ENCODE measurements at regions not wholly inside any gene's neighbourhood (a gene's known extent, or its start where the extent isn't known, plus 50 kb on each side); places are given as distances from the start of the nearest gene placed in this dataset.

DNA sequence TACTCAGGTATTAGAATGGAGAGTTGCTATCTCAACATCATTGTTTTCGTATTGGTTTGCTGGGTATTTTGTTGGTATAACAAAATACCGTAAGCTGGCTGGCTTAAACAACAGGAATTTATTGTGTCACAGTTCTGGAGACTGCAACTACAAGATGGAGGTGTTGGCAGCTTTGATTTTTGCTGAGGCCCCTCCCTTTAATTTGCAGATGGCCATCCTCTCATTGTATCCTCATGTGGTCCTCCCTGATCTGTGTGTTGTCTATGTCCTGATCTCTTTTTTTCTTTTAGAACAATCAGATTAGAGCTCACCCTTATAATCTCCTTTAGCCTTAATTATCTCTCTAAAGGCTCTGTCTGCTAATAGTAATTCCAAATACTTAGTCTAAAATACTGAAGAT lies 299.8 kb upstream of the GOLIM4 start:
- no peak overlapping the region for H3K27ac ChIP-seq
- DNase-seq (ENCODE audit: low spot score) (no peak), ATAC-seq (ENCODE audit: insufficient number of reproducible peaks, low FRiP score, low read depth) (no peak)
- no peak for TF ChIP-seq CTCF (IDR thresholded peaks at IDR 0.05)
- H3K9me3 ChIP-seq = no peaks in the 10 kb centered on the region
- no peaks in the 10 kb centered on the region for H3K4me1 ChIP-seq (ENCODE audit: control insufficient read depth in 1 of 2, low read depth in 2 of 2)
- no peak overlapping the region for H3K4me3 ChIP-seq
- no peaks in the 10 kb centered on the region for H3K36me3 ChIP-seq
- H3K27me3 ChIP-seq (replicated peaks; ENCODE audit: insufficient read depth) = no peaks in the 10 kb centered on the region

DNA sequence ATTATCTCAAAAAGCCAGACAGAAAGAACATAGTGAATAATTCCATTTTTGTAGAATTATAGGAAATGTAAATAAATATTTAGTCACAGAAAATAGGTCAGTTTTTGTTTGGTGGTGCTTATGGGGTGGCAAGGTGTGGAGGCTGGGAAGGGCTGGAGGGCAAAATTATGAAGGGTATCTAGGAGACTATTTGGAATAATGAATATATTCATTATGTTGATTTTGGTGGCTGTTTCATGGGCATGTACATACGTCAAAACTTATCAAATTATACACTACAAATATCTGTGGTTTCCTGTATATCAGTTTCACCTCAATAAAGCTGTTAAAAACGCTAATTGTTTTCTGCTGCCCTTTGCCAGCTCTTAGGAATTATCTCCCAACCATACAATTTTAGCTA lies 298.7 kb upstream of the GOLIM4 start:
- H3K27me3 ChIP-seq (replicated peaks; ENCODE audit: insufficient read depth) = no peaks in the 10 kb centered on the region
- no peak for ATAC-seq (ENCODE audit: insufficient number of reproducible peaks, low FRiP score, low read depth)

DNA sequence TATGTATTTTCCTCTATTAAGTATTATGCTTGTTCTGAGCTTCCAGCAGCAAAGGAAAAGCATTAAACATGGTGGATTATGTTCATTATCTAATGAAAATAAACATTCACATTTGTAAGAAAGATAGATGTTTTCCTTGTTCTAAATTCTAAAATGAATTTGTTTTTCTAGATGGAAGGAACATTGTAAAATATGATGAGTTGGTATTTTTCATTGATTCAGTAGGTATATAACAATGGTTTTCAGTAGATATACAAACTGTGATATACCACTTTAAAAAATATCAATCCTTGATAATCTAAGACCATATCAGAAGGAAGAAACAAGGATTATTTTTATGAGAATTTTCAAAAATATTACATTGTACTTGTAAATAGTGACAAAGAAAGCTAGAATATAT lies 290.6 kb upstream of the GOLIM4 start:
- H3K4me1 ChIP-seq (ENCODE audit: control insufficient read depth in 1 of 2, low read depth in 2 of 2) = no peaks in the 10 kb centered on the region
- no peaks in the 10 kb centered on the region for H3K36me3 ChIP-seq
- ATAC-seq (ENCODE audit: insufficient number of reproducible peaks, low FRiP score, low read depth) = no peak
- H3K27ac ChIP-seq = no peak overlapping the region
- DNase-seq (ENCODE audit: low spot score) = no peak
- H3K9me3 ChIP-seq = no peaks in the 10 kb centered on the region
- H3K4me3 ChIP-seq = no peak overlapping the region
- no peaks in the 10 kb centered on the region for H3K27me3 ChIP-seq (replicated peaks; ENCODE audit: insufficient read depth)
- TF ChIP-seq CTCF (IDR thresholded peaks at IDR 0.05) = no peak

More for the DNA sequence above, 298.7 kb upstream of the GOLIM4 start:
- H3K4me3 ChIP-seq = no peak overlapping the region
- H3K4me1 ChIP-seq (ENCODE audit: control insufficient read depth in 1 of 2, low read depth in 2 of 2) = no peaks in the 10 kb centered on the region
- no peak for DNase-seq (ENCODE audit: low spot score)
- no peaks in the 10 kb centered on the region for H3K36me3 ChIP-seq
- no peak for TF ChIP-seq CTCF (IDR thresholded peaks at IDR 0.05)
- H3K27ac ChIP-seq = no peak overlapping the region
- H3K9me3 ChIP-seq = no peaks in the 10 kb centered on the region

- H3K36me3 ChIP-seq = no peaks in the 10 kb centered on the region
- H3K4me1 ChIP-seq (ENCODE audit: control insufficient read depth in 1 of 2, low read depth in 2 of 2) = no peaks in the 10 kb centered on the region
- H3K27ac ChIP-seq = no peak overlapping the region
- H3K9me3 ChIP-seq = no peaks in the 10 kb centered on the region
- H3K27me3 ChIP-seq (replicated peaks; ENCODE audit: insufficient read depth) = no peaks in the 10 kb centered on the region
- TF ChIP-seq CTCF (IDR thresholded peaks at IDR 0.05) = no peak
- H3K4me3 ChIP-seq = no peak overlapping the region
- DNase-seq (ENCODE audit: low spot score) (no peak), ATAC-seq (ENCODE audit: insufficient number of reproducible peaks, low FRiP score, low read depth) (no peak)
These were observed 289.3 kb upstream of the GOLIM4 start for GRCh38 chr3:168384990-168385389.

- TF ChIP-seq CTCF (IDR thresholded peaks at IDR 0.05) = no peak
- ATAC-seq (ENCODE audit: insufficient number of reproducible peaks, low FRiP score, low read depth) = no peak
- no peaks in the 10 kb centered on the region for H3K27me3 ChIP-seq (replicated peaks; ENCODE audit: insufficient read depth)
These were observed 287.8 kb upstream of the GOLIM4 start for GRCh38 chr3:168383573-168383972.

More at GRCh38 chr3:168383573-168383972, 287.8 kb upstream of the GOLIM4 start:
- Histone ChIP-seq H3K27ac (no peak overlapping the region), H3K9me3 (no peaks in the 10 kb centered on the region), H3K4me3 (no peak overlapping the region), H3K36me3 (no peaks in the 10 kb centered on the region), H3K4me1 (ENCODE audit: control insufficient read depth in 1 of 2, low read depth in 2 of 2) (no peaks in the 10 kb centered on the region)
- no peak for DNase-seq (ENCODE audit: low spot score)
